SK-N-SH (cell line): ENCODE measurements at regions not wholly inside any gene's neighbourhood (a gene's known extent, or its start where the extent isn't known, plus 50 kb on each side); places are given as distances from the start of the nearest gene placed in this dataset.

ENCODE experiments used
- CTCF ChIA-PET: fragments of 300-600, 350-600 bp; formaldehyde crosslinking; extraction: SDS; loops from one replicate; lab custom pipeline; 2021; lab: Yijun Ruan, JAX
- POLR2A ChIA-PET: fragments of 350-600 bp; sonication (Branson Sonifier 250); formaldehyde crosslinking; extraction: SDS; loops from one replicate; lab custom pipeline; 2020; ENCODE audit warnings: antibody characterized with exemption, inconsistent platforms; lab: Yijun Ruan, JAX
- DNase-seq: peaks from one replicate; pipeline ENCODE4 v3.0.0; 2012
- H2AFZ ChIP-seq: fragments of 200-600 bp; sonication (generic); 2 replicates; pipeline ENCODE4 v1.8.1; 2016; ENCODE audit warnings: antibody characterized with exemption, mild to moderate bottlenecking, low read depth
- H3F3A ChIP-seq: fragments of 200-600 bp; sonication (generic); replicated peaks from 2 replicates; pipeline ENCODE3; 2016; ENCODE audit warnings: antibody characterized with exemption, mild to moderate bottlenecking; ENCODE audit not compliant: insufficient read depth
- H3K27ac ChIP-seq, 2 experiments: fragments of 200-500 bp in 1 of 2; fragments of 200-600 bp in 1 of 2; sonication (Bioruptor generic) in 1 of 2; sonication (generic), shearing (Covaris generic) in 1 of 2; 2 replicates each; pipeline versions ENCODE4 v1.5.1 to v1.6.1; 2014 to 2016; ENCODE audit warnings: low read depth in 2 of 2, inconsistent platforms in 1 of 2, low read length in 1 of 2, mild to moderate bottlenecking in 1 of 2, mixed read lengths in 1 of 2
- H3K27me3 ChIP-seq: fragments of 200-600 bp; sonication (generic), shearing (Covaris generic); 2 replicates; pipeline ENCODE4 v1.6.1; 2016; ENCODE audit warnings: mixed run types; ENCODE audit not compliant: insufficient read depth
- H3K36me3 ChIP-seq, 2 experiments: fragments of 200-500 bp in 1 of 2; fragments of 200-600 bp in 1 of 2; sonication (Bioruptor generic) in 1 of 2; sonication (generic) in 1 of 2; replicated peaks in 1 of 2; 2 replicates each; pipeline versions ENCODE3 to v1.5.1; 2014 to 2016; ENCODE audit warnings: low read length in 1 of 2, mild to moderate bottlenecking in 1 of 2; ENCODE audit not compliant: insufficient read depth in 2 of 2, control insufficient read depth in 1 of 2
- H3K4me1 ChIP-seq, 2 experiments: fragments of 200-500 bp in 1 of 2; fragments of 200-600 bp in 1 of 2; sonication (Bioruptor generic) in 1 of 2; sonication (generic), shearing (Covaris generic) in 1 of 2; 2 replicates each; pipeline versions ENCODE4 v1.5.1 to v1.6.1; 2014 to 2016; ENCODE audit warnings: low read depth in 1 of 2, low read length in 1 of 2, mixed run types in 1 of 2; ENCODE audit not compliant: insufficient read depth in 2 of 2, control insufficient read depth in 1 of 2
- H3K4me2 ChIP-seq: fragments of 200-600 bp; sonication (generic), shearing (Covaris generic); 2 replicates; pipeline ENCODE4 v1.6.1; 2017; ENCODE audit warnings: mixed run types
- H3K4me3 ChIP-seq, 2 experiments: fragments of 200-500 bp in 1 of 2; fragments of 200-600 bp in 1 of 2; sonication (Bioruptor generic) in 1 of 2; sonication (generic), shearing (Covaris generic) in 1 of 2; 2 replicates each; pipeline versions ENCODE4 v1.5.1 to v1.8.1; 2014 to 2016; ENCODE audit warnings: low read depth in 2 of 2, inconsistent platforms in 1 of 2, low read length in 1 of 2, mild to moderate bottlenecking in 1 of 2, mixed read lengths in 1 of 2, moderate library complexity in 1 of 2
- H3K79me2 ChIP-seq: fragments of 200-600 bp; sonication (generic); 2 replicates; pipeline ENCODE4 v1.8.1; 2017; ENCODE audit warnings: mild to moderate bottlenecking; ENCODE audit not compliant: insufficient read depth
- H3K9ac ChIP-seq: fragments of 200-600 bp; sonication (generic); 2 replicates; pipeline ENCODE4 v1.6.1; 2017; ENCODE audit warnings: mixed run types
- H3K9me2 ChIP-seq: fragments of 200-600 bp; sonication (generic); 2 replicates; pipeline ENCODE4 v1.6.1; 2017; ENCODE audit warnings: mixed run types
- H3K9me3 ChIP-seq: fragments of 200-600 bp; sonication (generic); 2 replicates; pipeline ENCODE4 v1.6.1; 2017; ENCODE audit warnings: mixed run types, mild to moderate bottlenecking, moderate library complexity
- H4K20me1 ChIP-seq: fragments of 200-600 bp; sonication (generic); 2 replicates; pipeline ENCODE4 v1.6.1; 2017; ENCODE audit warnings: mild to moderate bottlenecking, mixed run types; ENCODE audit not compliant: insufficient read depth
- CHD2 ChIP-seq: fragments of 150-350 bp; IDR thresholded peaks from 2 replicates; pipeline ENCODE4 v1.6.1; 2018; ENCODE audit warnings: low read length; ENCODE audit not compliant: partially characterized antibody
- ELF1 ChIP-seq: IDR thresholded peaks from 2 replicates; pipeline ENCODE4 v1.4.0; 2012
- EP300 ChIP-seq, 2 experiments: IDR thresholded peaks; 2 replicates each; pipeline versions ENCODE4 v1.4.0 to v1.6.1; 2012; ENCODE audit warnings: borderline replicate concordance in 1 of 2, low read depth in 1 of 2, low read length in 1 of 2
- FOXJ3 ChIP-seq: sonication (generic); formaldehyde crosslinking; IDR thresholded peaks from 2 replicates; pipeline ENCODE4 v1.5.1; 2020; ENCODE audit warnings: mild to moderate bottlenecking, missing genetic modification reagents
- FOXM1 ChIP-seq: IDR thresholded peaks from 2 replicates; pipeline ENCODE4 v1.4.0; 2012; ENCODE audit warnings: low read depth, mild to moderate bottlenecking
- GABPA ChIP-seq: IDR thresholded peaks from 2 replicates; pipeline ENCODE4 v1.4.0; 2012; ENCODE audit warnings: low read depth, mild to moderate bottlenecking
- JUND ChIP-seq: IDR thresholded peaks from 2 replicates; pipeline ENCODE4 v1.4.0; 2012
- NFIC ChIP-seq: IDR thresholded peaks from 2 replicates; pipeline ENCODE4 v1.4.0; 2012; ENCODE audit warnings: borderline replicate concordance
- NRF1 ChIP-seq: IDR thresholded peaks from 2 replicates; pipeline ENCODE4 v1.6.1; 2012; ENCODE audit warnings: low read depth, mild to moderate bottlenecking, low read length
- POLR2AphosphoS5 ChIP-seq: IDR thresholded peaks from 2 replicates; pipeline ENCODE4 v1.6.1; 2012; ENCODE audit warnings: low read depth, low read length
- RCOR1 ChIP-seq: fragments of 150-350 bp; IDR thresholded peaks from 2 replicates; pipeline ENCODE4 v1.6.1; 2017; ENCODE audit warnings: antibody characterized with exemption, low read length
- RFX5 ChIP-seq: IDR thresholded peaks from 2 replicates; pipeline ENCODE4 v1.6.1; 2012; ENCODE audit warnings: mild to moderate bottlenecking, improper control_type of control experiment, low read length
- RXRA ChIP-seq: IDR thresholded peaks from 2 replicates; pipeline ENCODE4 v1.4.0; 2012; ENCODE audit warnings: low read depth, mild to moderate bottlenecking, borderline replicate concordance
- SMC3 ChIP-seq: IDR thresholded peaks from 2 replicates; pipeline ENCODE4 v1.6.1; 2012; ENCODE audit warnings: low read depth, low read length, improper control_type of control experiment
- TCF12 ChIP-seq: IDR thresholded peaks from 2 replicates; pipeline ENCODE4 v1.4.0; 2012
- TEAD4 ChIP-seq: IDR thresholded peaks from 2 replicates; pipeline ENCODE4 v1.4.0; 2012; ENCODE audit warnings: mild to moderate bottlenecking, borderline replicate concordance; ENCODE audit not compliant: insufficient read depth
- USF1 ChIP-seq: IDR thresholded peaks from 2 replicates; pipeline ENCODE4 v1.4.0; 2012; ENCODE audit warnings: low read depth, borderline replicate concordance
- USF2 ChIP-seq: fragments of 150-350 bp; IDR thresholded peaks from 2 replicates; pipeline ENCODE4 v1.6.1; 2017; ENCODE audit warnings: antibody characterized with exemption, low read length, low read depth, borderline replicate concordance
- WGBS: methylation state at CpG from one replicate; pipeline ENCODE4 v1.1.6; 2017; ENCODE audit warnings: low lambda C conversion rate; 5-methylcytosine and 5-hydroxymethylcytosine counted together
- TF ChIP-seq, protein P1 (sequence below): IDR thresholded peaks from 2 replicates; pipeline ENCODE4 v1.4.0; 2012; ENCODE audit warnings: low read depth
- TF ChIP-seq, protein P2 (sequence below): fragments of 150-350 bp; IDR thresholded peaks from 2 replicates; pipeline ENCODE4 v1.6.1; 2016; ENCODE audit warnings: mild to moderate bottlenecking, low read depth, low read length

DNA sequence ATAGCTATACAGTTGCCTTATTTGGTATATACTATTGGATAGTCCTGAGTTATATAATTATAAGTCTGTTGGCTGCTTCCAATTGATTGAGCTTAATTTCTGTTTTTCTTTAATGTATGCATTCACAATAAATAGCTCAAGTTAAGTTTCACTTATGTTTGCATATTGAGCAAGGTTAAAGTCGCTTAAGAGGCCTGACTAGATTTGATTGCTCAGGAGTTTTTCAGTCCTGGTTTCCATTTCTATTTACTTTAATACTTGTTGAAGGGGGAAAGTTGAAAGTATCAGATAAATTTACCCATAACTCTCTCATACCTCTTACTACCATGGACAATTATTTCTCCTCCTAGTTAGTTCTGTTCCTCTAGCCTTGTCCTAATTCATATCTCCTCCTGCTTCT lies 294.7 kb downstream of the ARL4A start:
- ChIA-PET POLR2A (no interaction called here), CTCF (interaction anchor here (0.9 kb wide), 1 partner anchor 358 kb away, joined by 3 read pairs; no protein-coding TSS in a partner anchor)
- Histone ChIP-seq H3K9me2 (peaks cover 8% of the 10 kb centered on the region; the same call in 1 of the 2 replicates), H3K4me2 (no peak overlapping the region), H2AFZ (no peak overlapping the region; the same call in 1 of the 2 replicates), H3K27ac (no peak overlapping the region), H4K20me1 (no peaks in the 10 kb centered on the region), H3K4me1 (no peaks in the 10 kb centered on the region), H3K27me3 (no peaks in the 10 kb centered on the region), H3K9me3 (no peaks in the 10 kb centered on the region; the same call in 1 of the 2 replicates), H3K36me3 (no peaks in the 10 kb centered on the region), H3K9ac (no peak overlapping the region), H3F3A (no peaks in the 10 kb centered on the region), H3K79me2 (no peaks in the 10 kb centered on the region), H3K4me3 (no peak overlapping the region)
- WGBS = 32% methylated on average over 1 of the region's 1 CpG
- no peak for DNase-seq
- no peak for TF ChIP-seq USF1
- TF ChIP-seq SMC3 = no peak
- no peak for TF ChIP-seq RFX5

GRCh38 chr7:12984117-12984516 lies 296.7 kb downstream of the ARL4A start:
- Histone ChIP-seq H3K9me2 (0 out of 2 replicates have a peak, but pooled peaks cover 3% of the 10 kb centered on the region), H3K4me2 (no peak overlapping the region), H3K9ac (no peak overlapping the region), H2AFZ (no peak overlapping the region), H3K9me3 (no peaks in the 10 kb centered on the region; the same call in 1 of the 2 replicates), H4K20me1 (no peaks in the 10 kb centered on the region), H3K27me3 (no peaks in the 10 kb centered on the region; the same call in 1 of the 2 replicates), H3K27ac (no peak overlapping the region), H3F3A (no peaks in the 10 kb centered on the region), H3K36me3 (no peaks in the 10 kb centered on the region), H3K79me2 (no peaks in the 10 kb centered on the region), H3K4me1 (no peaks in the 10 kb centered on the region), H3K4me3 (no peak overlapping the region)
- no peak for TF ChIP-seq EP300 (IDR thresholded peaks at IDR 0.05; ENCODE audit: borderline replicate concordance in 1 of 2, low read depth in 1 of 2, low read length in 1 of 2)
- TF ChIP-seq RXRA = no peak
- no peak for TF ChIP-seq RCOR1
- TF ChIP-seq JUND = no peak
- no peak for TF ChIP-seq FOXM1
- no peak for TF ChIP-seq RFX5
- TF ChIP-seq, protein P1, sequence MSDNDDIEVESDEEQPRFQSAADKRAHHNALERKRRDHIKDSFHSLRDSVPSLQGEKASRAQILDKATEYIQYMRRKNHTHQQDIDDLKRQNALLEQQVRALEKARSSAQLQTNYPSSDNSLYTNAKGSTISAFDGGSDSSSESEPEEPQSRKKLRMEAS = no peak
- TF ChIP-seq POLR2AphosphoS5 = no peak
- TF ChIP-seq, protein P2, sequence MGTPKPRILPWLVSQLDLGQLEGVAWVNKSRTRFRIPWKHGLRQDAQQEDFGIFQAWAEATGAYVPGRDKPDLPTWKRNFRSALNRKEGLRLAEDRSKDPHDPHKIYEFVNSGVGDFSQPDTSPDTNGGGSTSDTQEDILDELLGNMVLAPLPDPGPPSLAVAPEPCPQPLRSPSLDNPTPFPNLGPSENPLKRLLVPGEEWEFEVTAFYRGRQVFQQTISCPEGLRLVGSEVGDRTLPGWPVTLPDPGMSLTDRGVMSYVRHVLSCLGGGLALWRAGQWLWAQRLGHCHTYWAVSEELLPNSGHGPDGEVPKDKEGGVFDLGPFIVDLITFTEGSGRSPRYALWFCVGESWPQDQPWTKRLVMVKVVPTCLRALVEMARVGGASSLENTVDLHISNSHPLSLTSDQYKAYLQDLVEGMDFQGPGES = no peak
- no peak for DNase-seq
- WGBS = 13% methylated on average over 4 of the region's 4 CpGs
- CTCF ChIA-PET = no interaction called here
- POLR2A ChIA-PET = no interaction called here

DNA sequence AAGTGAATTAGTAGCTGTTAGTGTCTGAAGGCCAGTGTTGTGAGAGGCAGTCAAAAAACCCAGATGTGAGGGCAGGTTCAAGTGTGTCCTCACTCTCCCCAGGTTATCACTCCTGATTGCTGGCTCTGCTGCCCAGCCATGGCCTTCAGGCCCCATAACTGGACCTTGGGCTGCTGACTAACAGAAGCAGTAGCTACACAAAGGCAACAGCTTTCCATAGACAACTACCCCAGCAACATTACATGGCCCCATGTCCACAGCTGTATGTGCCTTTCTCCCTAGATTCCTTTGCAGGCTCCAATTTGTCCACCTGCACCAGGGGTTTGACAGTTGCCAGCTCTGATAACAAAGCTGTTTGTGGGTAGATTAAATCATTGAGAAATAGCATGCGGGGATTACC lies 297.8 kb downstream of the ARL4A start:
- peaks cover 5% of the 10 kb centered on the region; the same call in 1 of the 2 replicates for H3K27me3 ChIP-seq
- no peaks in the 10 kb centered on the region for H3K79me2 ChIP-seq
- 7% methylated on average over 1 of the region's 1 CpG for WGBS
- ChIA-PET CTCF (no interaction called here), POLR2A (no interaction called here)
- no peak for DNase-seq
- H3K4me1 ChIP-seq = no peaks in the 10 kb centered on the region
- H3K9me3 ChIP-seq = no peaks in the 10 kb centered on the region
- H3K9ac ChIP-seq = no peak overlapping the region
- TF ChIP-seq USF2 (no peak), NRF1 (no peak), FOXJ3 (CRISPR knock-in tag) (no peak), USF1 (no peak), CHD2 (no peak), ELF1 (no peak), RXRA (no peak), EP300 (IDR thresholded peaks at IDR 0.05; ENCODE audit: borderline replicate concordance in 1 of 2, low read depth in 1 of 2, low read length in 1 of 2) (no peak), TCF12 (no peak), TEAD4 (no peak), NFIC (no peak), GABPA (no peak)
- H3F3A ChIP-seq = no peaks in the 10 kb centered on the region
- H4K20me1 ChIP-seq = no peaks in the 10 kb centered on the region
- no peak overlapping the region for H3K4me3 ChIP-seq
- no peak overlapping the region for H3K4me2 ChIP-seq
- H3K9me2 ChIP-seq = no peaks in the 10 kb centered on the region
- no peak overlapping the region for H2AFZ ChIP-seq
- H3K27ac ChIP-seq = no peak overlapping the region
- no peaks in the 10 kb centered on the region for H3K36me3 ChIP-seq
